ENCODE measurements at regions not wholly inside any gene's neighbourhood (a gene's known extent, or its start where the extent isn't known, plus 50 kb on each side); places are given as distances from the start of the nearest gene placed in this dataset.

GRCh38 chr11:92678008-92678611, 291.3 kb upstream of the MTNR1B start:
- 46 to 49% methylated on average over 3 of the region's 3 CpGs for WGBS, 2 donors
- no peak for DNase-seq (ENCODE audit: low spot score in 2 of 2)
- H3K4me3 ChIP-seq (ENCODE audit: low read depth, poor library complexity, severe bottlenecking): no peak overlapping the region
- TF ChIP-seq POLR2A (IDR thresholded peaks at IDR 0.05) (no peak), CTCF (IDR thresholded peaks at IDR 0.05) (no peak)
- intact Hi-C loops (cut with DNase I; ENCODE audit: low total_unique reads): no loop called here

- no peak overlapping the region for H3K4me3 ChIP-seq (ENCODE audit: low read depth, poor library complexity, severe bottlenecking)
- DNase-seq (ENCODE audit: low spot score in 2 of 2): no peak
- 65 to 67% methylated on average over 1 of the region's 1 CpG for WGBS, 2 donors
- intact Hi-C loops (cut with DNase I; ENCODE audit: low total_unique reads): no loop called here
- TF ChIP-seq POLR2A (IDR thresholded peaks at IDR 0.05): no peak
Measured at GRCh38 chr11:92681586-92681985, 287.9 kb upstream of the MTNR1B start.

GRCh38 chr11:92682136-92682535, 287.3 kb upstream of the MTNR1B start:
- H3K4me3 ChIP-seq (ENCODE audit: low read depth, poor library complexity, severe bottlenecking): no peak overlapping the region
- WGBS, 2 donors: 89% methylated on average over 4 of the region's 4 CpGs
- no peak for TF ChIP-seq CTCF (IDR thresholded peaks at IDR 0.05)
- TF ChIP-seq POLR2A (IDR thresholded peaks at IDR 0.05): no peak
- intact Hi-C loops (cut with DNase I; ENCODE audit: low total_unique reads): no loop called here
- DNase-seq (ENCODE audit: low spot score in 2 of 2): no peak

GRCh38 chr11:92682952-92683351, 286.5 kb upstream of the MTNR1B start:
- DNase-seq (ENCODE audit: low spot score in 2 of 2): no peak
- intact Hi-C loops (cut with DNase I; ENCODE audit: low total_unique reads): no loop called here
- no peak overlapping the region for H3K4me3 ChIP-seq (ENCODE audit: low read depth, poor library complexity, severe bottlenecking)
- WGBS, 2 donors: 84 to 92% methylated on average over 1 of the region's 1 CpG
- TF ChIP-seq POLR2A (IDR thresholded peaks at IDR 0.05): no peak
- TF ChIP-seq CTCF (IDR thresholded peaks at IDR 0.05): no peak

- no peak for DNase-seq (ENCODE audit: low spot score in 2 of 2)
- H3K4me3 ChIP-seq (ENCODE audit: low read depth, poor library complexity, severe bottlenecking): no peak overlapping the region
- 85 to 90% methylated on average over 2 of the region's 2 CpGs for WGBS, 2 donors
- intact Hi-C loops (cut with DNase I; ENCODE audit: low total_unique reads): no loop called here
- TF ChIP-seq POLR2A (IDR thresholded peaks at IDR 0.05): no peak
- no peak for TF ChIP-seq CTCF (IDR thresholded peaks at IDR 0.05)
Measured at GRCh38 chr11:92685049-92685448, 284.4 kb upstream of the MTNR1B start.

GRCh38 chr11:92687724-92688123, 281.7 kb upstream of the MTNR1B start:
- H3K4me3 ChIP-seq (ENCODE audit: low read depth, poor library complexity, severe bottlenecking): no peak overlapping the region
- 69 to 94% methylated on average over 4 of the region's 4 CpGs for WGBS, 2 donors
- DNase-seq (ENCODE audit: low spot score in 2 of 2): no peak
- no peak for TF ChIP-seq POLR2A (IDR thresholded peaks at IDR 0.05)
- no peak for TF ChIP-seq CTCF (IDR thresholded peaks at IDR 0.05)
- intact Hi-C loops (cut with DNase I; ENCODE audit: low total_unique reads): no loop called here
